IMR-90 (cell line): ENCODE measurements at regions not wholly inside any gene's neighbourhood (a gene's known extent, or its start where the extent isn't known, plus 50 kb on each side); places are given as distances from the start of the nearest gene placed in this dataset.
A peak's percentile ranks its signal among the peaks of the same experiment; 100 is the strongest.

Experiments used
- BHLHE40 ChIP-seq: fragments of 150-350 bp; IDR thresholded peaks from 2 replicates; pipeline ENCODE4 v1.6.1; 2016; ENCODE audit warnings: mild to moderate bottlenecking, low read depth, low read length
- CEBPB ChIP-seq: IDR thresholded peaks from 2 replicates; pipeline ENCODE4 v1.6.1; 2012; ENCODE audit warnings: low read depth, low read length, improper control_type of control experiment
- FOS ChIP-seq: fragments of 150-350 bp; IDR thresholded peaks from 2 replicates; pipeline ENCODE4 v1.6.1; 2016; ENCODE audit warnings: low read depth, low read length
- MAFK ChIP-seq: IDR thresholded peaks from 2 replicates; pipeline ENCODE4 v1.6.1; 2012; ENCODE audit warnings: low read depth, low read length, improper control_type of control experiment
- MAZ ChIP-seq: IDR thresholded peaks from 2 replicates; pipeline ENCODE4 v1.6.1; 2012; ENCODE audit warnings: low read depth, mild to moderate bottlenecking, low read length, improper control_type of control experiment, moderate library complexity, borderline replicate concordance
- MXI1 ChIP-seq: IDR thresholded peaks from 2 replicates; pipeline ENCODE4 v1.6.1; 2012; ENCODE audit warnings: low read depth, mild to moderate bottlenecking, low read length, moderate library complexity, borderline replicate concordance
- NFE2L2 ChIP-seq: fragments of 150-350 bp; IDR thresholded peaks from 2 replicates; pipeline ENCODE4 v1.6.1; 2016; ENCODE audit warnings: low read depth, mild to moderate bottlenecking, low read length
- POLR2A ChIP-seq: IDR thresholded peaks from 2 replicates; pipeline ENCODE4 v1.6.1; 2012; ENCODE audit warnings: mild to moderate bottlenecking, low read depth, low read length
- RAD21 ChIP-seq: IDR thresholded peaks from 2 replicates; pipeline ENCODE4 v1.6.1; 2012; ENCODE audit warnings: low read length, improper control_type of control experiment
- RCOR1 ChIP-seq: IDR thresholded peaks from 2 replicates; pipeline ENCODE4 v1.6.1; 2012; ENCODE audit warnings: mild to moderate bottlenecking, low read length, improper control_type of control experiment; ENCODE audit not compliant: insufficient replicate concordance
- RFX5 ChIP-seq: IDR thresholded peaks from 2 replicates; pipeline ENCODE4 v1.8.0; 2012; ENCODE audit warnings: low read depth, mild to moderate bottlenecking, low read length, moderate library complexity
- SMC3 ChIP-seq: fragments of 150-350 bp; IDR thresholded peaks from 2 replicates; pipeline ENCODE4 v1.6.1; 2016; ENCODE audit warnings: low read depth, mild to moderate bottlenecking, antibody characterized with exemption, low read length, moderate library complexity
- TF ChIP-seq, protein P1 (sequence below): conservative IDR thresholded peaks from 2 replicates; pipeline ENCODE4 v1.5.1; 2012; ENCODE audit warnings: mild to moderate bottlenecking, low read depth, low read length, improper control_type of control experiment
- TF ChIP-seq, protein P2 (sequence below): fragments of 150-350 bp; IDR thresholded peaks from 2 replicates; pipeline ENCODE4 v1.6.1; 2016; ENCODE audit warnings: low read depth, mild to moderate bottlenecking, low read length, moderate library complexity, borderline replicate concordance

DNA sequence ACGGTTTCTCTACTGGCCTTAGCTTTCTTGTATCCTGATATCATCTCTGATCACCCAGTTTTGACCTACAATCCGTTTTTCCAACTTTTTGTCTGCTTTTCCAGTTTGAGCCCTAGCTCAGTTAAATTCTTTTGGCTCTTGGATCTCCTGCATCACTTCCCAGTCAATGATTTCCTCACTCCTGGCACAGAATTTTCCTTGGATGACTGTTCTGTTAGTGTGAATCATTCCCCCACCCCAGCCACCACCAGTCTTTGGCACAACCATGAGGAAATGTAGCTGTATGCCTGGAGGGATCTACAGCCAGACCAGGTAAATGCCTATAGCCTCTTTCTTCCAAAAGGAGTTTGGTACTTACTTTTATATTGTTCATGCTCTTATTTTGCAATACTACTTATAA, 187.2 kb upstream of the PTGFR start:
- TF ChIP-seq, protein P1, sequence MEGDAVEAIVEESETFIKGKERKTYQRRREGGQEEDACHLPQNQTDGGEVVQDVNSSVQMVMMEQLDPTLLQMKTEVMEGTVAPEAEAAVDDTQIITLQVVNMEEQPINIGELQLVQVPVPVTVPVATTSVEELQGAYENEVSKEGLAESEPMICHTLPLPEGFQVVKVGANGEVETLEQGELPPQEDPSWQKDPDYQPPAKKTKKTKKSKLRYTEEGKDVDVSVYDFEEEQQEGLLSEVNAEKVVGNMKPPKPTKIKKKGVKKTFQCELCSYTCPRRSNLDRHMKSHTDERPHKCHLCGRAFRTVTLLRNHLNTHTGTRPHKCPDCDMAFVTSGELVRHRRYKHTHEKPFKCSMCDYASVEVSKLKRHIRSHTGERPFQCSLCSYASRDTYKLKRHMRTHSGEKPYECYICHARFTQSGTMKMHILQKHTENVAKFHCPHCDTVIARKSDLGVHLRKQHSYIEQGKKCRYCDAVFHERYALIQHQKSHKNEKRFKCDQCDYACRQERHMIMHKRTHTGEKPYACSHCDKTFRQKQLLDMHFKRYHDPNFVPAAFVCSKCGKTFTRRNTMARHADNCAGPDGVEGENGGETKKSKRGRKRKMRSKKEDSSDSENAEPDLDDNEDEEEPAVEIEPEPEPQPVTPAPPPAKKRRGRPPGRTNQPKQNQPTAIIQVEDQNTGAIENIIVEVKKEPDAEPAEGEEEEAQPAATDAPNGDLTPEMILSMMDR, result no peak
- no peak for TF ChIP-seq POLR2A
- no peak; the same call in 1 of the 2 replicates for TF ChIP-seq NFE2L2
- peak; percentile 88 for TF ChIP-seq CEBPB
- no peak for TF ChIP-seq SMC3
- TF ChIP-seq, protein P2, sequence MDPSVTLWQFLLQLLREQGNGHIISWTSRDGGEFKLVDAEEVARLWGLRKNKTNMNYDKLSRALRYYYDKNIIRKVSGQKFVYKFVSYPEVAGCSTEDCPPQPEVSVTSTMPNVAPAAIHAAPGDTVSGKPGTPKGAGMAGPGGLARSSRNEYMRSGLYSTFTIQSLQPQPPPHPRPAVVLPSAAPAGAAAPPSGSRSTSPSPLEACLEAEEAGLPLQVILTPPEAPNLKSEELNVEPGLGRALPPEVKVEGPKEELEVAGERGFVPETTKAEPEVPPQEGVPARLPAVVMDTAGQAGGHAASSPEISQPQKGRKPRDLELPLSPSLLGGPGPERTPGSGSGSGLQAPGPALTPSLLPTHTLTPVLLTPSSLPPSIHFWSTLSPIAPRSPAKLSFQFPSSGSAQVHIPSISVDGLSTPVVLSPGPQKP, result no peak
- no peak for TF ChIP-seq RCOR1
- TF ChIP-seq MXI1, result no peak
- TF ChIP-seq BHLHE40, result no peak
- no peak for TF ChIP-seq MAFK
- no peak for TF ChIP-seq RFX5
- TF ChIP-seq RAD21, result peak; percentile 14; the same call in 1 of the 2 replicates
- TF ChIP-seq FOS, result peak; percentile 87
- TF ChIP-seq MAZ, result no peak
